ENCODE measurements at regions not wholly inside any gene's neighbourhood (a gene's known extent, or its start where the extent isn't known, plus 50 kb on each side); places are given as distances from the start of the nearest gene placed in this dataset.

- ChIA-PET POLR2A (no interaction called here), CTCF (no interaction called here)
- DNase-seq (ENCODE audit: low read depth, low spot score) (no peak), FAIRE-seq (no peak)
- no TSS peak for BruUV-seq (replicated peaks)
- Histone ChIP-seq H3K27ac (ENCODE audit: insufficient read depth, low read depth, low read length) (no peak overlapping the region), H3K9me1 (replicated peaks; ENCODE audit: control insufficient read depth, extremely low read depth, insufficient read depth, low read length) (no peaks in the 10 kb centered on the region), H2AFZ (ENCODE audit: low read depth, low read length) (no peak overlapping the region), H3K4me2 (ENCODE audit: insufficient read depth, low read length) (no peak overlapping the region), H3K4me3 (replicated peaks in 1 of 3; ENCODE audit: insufficient read depth in 1 of 3, low read depth in 1 of 3, low read length in 3 of 3) (no peak overlapping the region), H3K27me3 (ENCODE audit: control insufficient read depth in 2 of 2, insufficient read depth in 2 of 2, low read length in 2 of 2) (no peaks in the 10 kb centered on the region), H3K4me1 (ENCODE audit: control insufficient read depth, extremely low read depth, insufficient read depth, low read length) (no peaks in the 10 kb centered on the region), H3K79me2 (ENCODE audit: control insufficient read depth, insufficient read depth, low read length) (no peaks in the 10 kb centered on the region), H3K9ac (replicated peaks; ENCODE audit: extremely low read depth, insufficient read depth, low read length) (no peak overlapping the region), H3K36me3 (ENCODE audit: control insufficient read depth in 2 of 2, extremely low read depth in 1 of 2, insufficient read depth in 2 of 2, low read length in 2 of 2) (no peaks in the 10 kb centered on the region), H4K20me1 (replicated peaks; ENCODE audit: control insufficient read depth, extremely low read depth, insufficient read depth, low read length) (no peaks in the 10 kb centered on the region), H3K9me3 (replicated peaks; ENCODE audit: control insufficient read depth, insufficient read depth, low read length) (no peaks in the 10 kb centered on the region)
- intact Hi-C loops (cut with micrococcal nuclease) (no loop called here), dilution Hi-C loops (cut with MboI; ENCODE audit: extremely low pct_ligation_motif_present, low sequenced_read_pairs) (no loop called here)
- TF ChIP-seq CTCF (IDR thresholded peaks at IDR 0.05; ENCODE audit: extremely low read depth in 1 of 2, insufficient read depth in 1 of 2, low read depth in 1 of 2, low read length in 2 of 2) (no peak), MAX (IDR thresholded peaks at IDR 0.05; ENCODE audit: insufficient read depth, insufficient read length) (no peak), EZH2 (IDR thresholded peaks at IDR 0.05; ENCODE audit: borderline replicate concordance, low read depth, low read length, severe bottlenecking) (no peak), JUN (IDR thresholded peaks at IDR 0.05; ENCODE audit: borderline replicate concordance, insufficient read depth, insufficient read length, low read depth) (no peak), GATA2 (IDR thresholded peaks at IDR 0.05; ENCODE audit: insufficient read depth, insufficient read length, low read depth, low read length) (no peak)
These were observed 374.0 kb downstream of the LMX1A start for GRCh38 chr1:164982545-164982944.

- ChIA-PET CTCF (no interaction called here), POLR2A (no interaction called here)
- no peaks in the 10 kb centered on the region for H3K9me1 ChIP-seq (replicated peaks; ENCODE audit: control insufficient read depth, extremely low read depth, insufficient read depth, low read length)
- H3K79me2 ChIP-seq (ENCODE audit: control insufficient read depth, insufficient read depth, low read length): no peaks in the 10 kb centered on the region
- no peaks in the 10 kb centered on the region for H3K9me3 ChIP-seq (replicated peaks; ENCODE audit: control insufficient read depth, insufficient read depth, low read length)
- no peaks in the 10 kb centered on the region for H3K36me3 ChIP-seq (ENCODE audit: control insufficient read depth in 2 of 2, extremely low read depth in 1 of 2, insufficient read depth in 2 of 2, low read length in 2 of 2)
- DNase-seq (ENCODE audit: low read depth, low spot score) (no peak), FAIRE-seq (no peak)
- TF ChIP-seq MYC (IDR thresholded peaks at IDR 0.05; ENCODE audit: low read depth, low read length) (no peak), MAX (IDR thresholded peaks at IDR 0.05; ENCODE audit: insufficient read depth, insufficient read length) (no peak), FOS (IDR thresholded peaks at IDR 0.05; ENCODE audit: borderline replicate concordance, insufficient read depth, low read length) (no peak), POLR2A (IDR thresholded peaks at IDR 0.05; ENCODE audit: low read depth, low read length) (no peak), POLR2AphosphoS5 (IDR thresholded peaks at IDR 0.05; ENCODE audit: insufficient read depth, low read depth, low read length) (no peak), JUN (IDR thresholded peaks at IDR 0.05; ENCODE audit: borderline replicate concordance, insufficient read depth, insufficient read length, low read depth) (no peak), CTCF (IDR thresholded peaks at IDR 0.05; ENCODE audit: extremely low read depth in 1 of 2, insufficient read depth in 1 of 2, low read depth in 1 of 2, low read length in 2 of 2) (no peak)
- H2AFZ ChIP-seq (ENCODE audit: low read depth, low read length): no peak overlapping the region
- H4K20me1 ChIP-seq (replicated peaks; ENCODE audit: control insufficient read depth, extremely low read depth, insufficient read depth, low read length): no peaks in the 10 kb centered on the region
- H3K27me3 ChIP-seq (ENCODE audit: control insufficient read depth in 2 of 2, insufficient read depth in 2 of 2, low read length in 2 of 2): no peaks in the 10 kb centered on the region
- H3K9ac ChIP-seq (replicated peaks; ENCODE audit: extremely low read depth, insufficient read depth, low read length): no peak overlapping the region
- intact Hi-C loops (cut with micrococcal nuclease) (no loop called here), dilution Hi-C loops (cut with MboI; ENCODE audit: extremely low pct_ligation_motif_present, low sequenced_read_pairs) (no loop called here)
- no TSS peak for BruUV-seq (replicated peaks)
- no peak overlapping the region for H3K27ac ChIP-seq (ENCODE audit: insufficient read depth, low read depth, low read length)
- H3K4me3 ChIP-seq (replicated peaks in 1 of 3; ENCODE audit: insufficient read depth in 1 of 3, low read depth in 1 of 3, low read length in 3 of 3): no peak overlapping the region
- H3K4me1 ChIP-seq (ENCODE audit: control insufficient read depth, extremely low read depth, insufficient read depth, low read length): no peaks in the 10 kb centered on the region
- no peak overlapping the region for H3K4me2 ChIP-seq (ENCODE audit: insufficient read depth, low read length)
These were observed 379.0 kb downstream of the LMX1A start for GRCh38 chr1:164977561-164977960.

Measured in endothelial cell of umbilical vein (primary cell).